PC-9 (cell line): ENCODE measurements at regions not wholly inside any gene's neighbourhood (a gene's known extent, or its start where the extent isn't known, plus 50 kb on each side); places are given as distances from the start of the nearest gene placed in this dataset.

Experiments used
- EZH2 ChIP-seq: fragments of 200-600 bp; sonication (generic); IDR thresholded peaks from 2 replicates; pipeline ENCODE4 v1.8.0; 2017; ENCODE audit warnings: antibody characterized with exemption, low read depth
- TF ChIP-seq, protein P1 (sequence below): fragments of 200-600 bp; sonication (generic); conservative IDR thresholded peaks from 2 replicates; pipeline ENCODE4 v1.6.1; 2017; ENCODE audit warnings: mixed run types, antibody characterized with exemption, mild to moderate bottlenecking, moderate library complexity

GRCh38 chr7:23912065-23912464, 202.0 kb downstream of the STK31 start:
- no peak for TF ChIP-seq EZH2
- TF ChIP-seq, protein P1, sequence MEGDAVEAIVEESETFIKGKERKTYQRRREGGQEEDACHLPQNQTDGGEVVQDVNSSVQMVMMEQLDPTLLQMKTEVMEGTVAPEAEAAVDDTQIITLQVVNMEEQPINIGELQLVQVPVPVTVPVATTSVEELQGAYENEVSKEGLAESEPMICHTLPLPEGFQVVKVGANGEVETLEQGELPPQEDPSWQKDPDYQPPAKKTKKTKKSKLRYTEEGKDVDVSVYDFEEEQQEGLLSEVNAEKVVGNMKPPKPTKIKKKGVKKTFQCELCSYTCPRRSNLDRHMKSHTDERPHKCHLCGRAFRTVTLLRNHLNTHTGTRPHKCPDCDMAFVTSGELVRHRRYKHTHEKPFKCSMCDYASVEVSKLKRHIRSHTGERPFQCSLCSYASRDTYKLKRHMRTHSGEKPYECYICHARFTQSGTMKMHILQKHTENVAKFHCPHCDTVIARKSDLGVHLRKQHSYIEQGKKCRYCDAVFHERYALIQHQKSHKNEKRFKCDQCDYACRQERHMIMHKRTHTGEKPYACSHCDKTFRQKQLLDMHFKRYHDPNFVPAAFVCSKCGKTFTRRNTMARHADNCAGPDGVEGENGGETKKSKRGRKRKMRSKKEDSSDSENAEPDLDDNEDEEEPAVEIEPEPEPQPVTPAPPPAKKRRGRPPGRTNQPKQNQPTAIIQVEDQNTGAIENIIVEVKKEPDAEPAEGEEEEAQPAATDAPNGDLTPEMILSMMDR, result no peak
